Activated naive CD4-positive, alpha-beta T cell treated with Interleukin-2 at 50 U/mL for 16 hours (primary cell): ENCODE measurements at regions not wholly inside any gene's neighbourhood (a gene's known extent, or its start where the extent isn't known, plus 50 kb on each side); places are given as distances from the start of the nearest gene placed in this dataset.

Experiments used
- DNase-seq: peaks from one replicate; pipeline ENCODE4 v3.0.0-alpha.2; 2020

DNA sequence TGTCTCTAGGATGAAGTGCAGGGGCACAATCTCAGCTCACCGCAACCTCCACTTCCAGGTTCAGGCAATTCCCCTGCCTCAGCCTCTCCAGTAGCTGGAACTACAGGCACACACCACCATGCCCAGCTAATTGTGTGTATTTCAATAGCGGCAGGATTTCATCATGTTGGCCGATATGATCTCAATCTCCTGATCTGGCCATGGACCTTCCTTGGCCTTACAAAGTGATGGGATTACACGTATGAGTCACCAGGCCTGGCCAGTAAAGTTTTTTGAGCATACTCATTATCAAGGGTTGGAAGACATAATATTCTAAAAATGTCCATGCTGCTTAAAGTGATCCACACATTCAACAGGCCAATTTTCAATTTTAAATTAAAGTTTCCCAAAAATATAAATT is 914.4 kb upstream of the TSPY4 start:
- no peak for DNase-seq

GRCh38 chrY:8426433-8426832 is 910.8 kb upstream of the TSPY4 start:
- DNase-seq = no peak

- no peak for DNase-seq
Measured at GRCh38 chrY:8437510-8437909, 899.8 kb upstream of the TSPY4 start.

DNA sequence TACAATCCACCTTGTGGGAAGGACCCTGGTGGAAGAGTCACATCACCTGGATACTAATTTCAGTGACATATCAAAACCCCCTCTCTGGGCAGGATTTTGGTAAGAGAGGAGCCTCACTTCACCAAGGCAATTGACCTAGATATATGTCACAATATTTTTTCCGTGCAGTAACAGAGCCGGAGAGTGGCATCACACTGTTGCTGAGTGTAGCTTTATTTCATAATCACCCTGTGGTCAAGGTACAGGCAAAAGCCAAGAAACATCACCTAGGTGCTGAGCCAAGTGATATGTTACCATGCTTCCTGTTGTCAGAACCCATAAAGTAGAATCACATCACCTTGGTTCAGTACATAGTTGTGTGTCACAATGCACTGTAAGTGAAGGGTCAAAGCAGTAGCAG is 895.2 kb upstream of the TSPY4 start:
- DNase-seq = no peak

GRCh38 chrY:8452963-8453362 is 884.3 kb upstream of the TSPY4 start:
- no peak for DNase-seq

DNA sequence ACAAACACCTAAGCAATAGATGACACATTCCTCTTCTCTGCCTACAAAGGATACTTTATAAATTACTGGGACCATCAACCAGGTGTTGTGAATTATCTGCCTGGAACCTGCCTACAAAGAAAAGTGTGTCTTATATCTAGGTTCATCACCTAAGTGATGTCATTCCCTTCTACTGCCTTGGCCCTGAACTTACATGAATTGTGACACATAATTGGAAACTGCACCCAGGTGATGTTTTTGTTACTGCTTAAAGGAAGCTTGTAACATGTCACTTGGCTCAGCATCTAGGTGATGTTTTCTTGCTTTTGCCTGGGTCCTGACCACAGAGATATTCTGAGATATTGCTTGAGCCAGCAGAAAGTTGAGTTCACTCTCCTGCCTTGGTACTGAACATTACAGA is 870.5 kb upstream of the TSPY4 start:
- no peak for DNase-seq

GRCh38 chrY:8470249-8470648 is 867.0 kb upstream of the TSPY4 start:
- DNase-seq = no peak

GRCh38 chrY:8479141-8479540 is 858.1 kb upstream of the TSPY4 start:
- no peak for DNase-seq

- no peak for DNase-seq
Measured at GRCh38 chrY:8488955-8489354, 848.3 kb upstream of the TSPY4 start.

GRCh38 chrY:8489880-8490630 is 847.2 kb upstream of the TSPY4 start:
- DNase-seq = no peak

GRCh38 chrY:8494396-8494795 is 842.9 kb upstream of the TSPY4 start:
- no peak for DNase-seq

DNA sequence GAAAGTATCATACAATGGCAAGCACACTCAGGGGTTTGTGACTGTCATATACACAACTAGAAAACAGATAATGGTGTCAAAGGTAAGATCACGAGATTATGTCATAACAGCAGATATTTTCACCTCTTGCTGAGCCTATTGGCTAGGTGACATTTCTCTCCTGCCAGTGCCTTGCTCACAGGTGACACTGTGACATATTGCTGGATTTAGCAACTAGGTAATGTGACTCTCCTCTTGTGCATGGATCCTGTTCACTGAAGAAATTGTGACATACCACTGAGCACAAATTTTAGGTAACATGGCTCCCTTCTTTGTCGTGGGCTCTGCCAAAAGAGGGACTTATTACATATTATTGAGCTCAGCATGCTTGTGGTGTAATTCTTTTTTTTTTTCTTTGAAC is 842.0 kb upstream of the TSPY4 start:
- no peak for DNase-seq

GRCh38 chrY:8500888-8501287 is 836.4 kb upstream of the TSPY4 start:
- DNase-seq = no peak

DNA sequence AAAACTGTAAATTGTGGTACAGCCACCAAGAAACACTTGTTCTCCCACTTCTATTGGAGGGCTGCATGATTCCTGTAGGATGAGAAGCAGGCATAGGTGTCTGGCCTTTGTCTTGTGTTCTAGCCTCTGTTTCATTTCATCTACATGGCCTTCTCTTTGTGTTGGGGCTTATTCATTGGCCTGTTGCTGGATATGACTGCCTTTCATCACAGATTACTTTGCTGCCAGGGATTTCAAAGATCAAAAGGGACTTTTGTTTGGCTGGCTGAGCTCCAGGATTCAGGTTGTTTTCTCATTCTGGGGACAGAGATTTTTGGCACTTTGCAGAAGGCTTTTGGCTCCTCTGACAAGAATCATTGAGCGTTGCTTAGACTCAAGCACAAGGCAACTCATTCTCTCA is 803.8 kb upstream of the TSPY4 start:
- no peak for DNase-seq

DNA sequence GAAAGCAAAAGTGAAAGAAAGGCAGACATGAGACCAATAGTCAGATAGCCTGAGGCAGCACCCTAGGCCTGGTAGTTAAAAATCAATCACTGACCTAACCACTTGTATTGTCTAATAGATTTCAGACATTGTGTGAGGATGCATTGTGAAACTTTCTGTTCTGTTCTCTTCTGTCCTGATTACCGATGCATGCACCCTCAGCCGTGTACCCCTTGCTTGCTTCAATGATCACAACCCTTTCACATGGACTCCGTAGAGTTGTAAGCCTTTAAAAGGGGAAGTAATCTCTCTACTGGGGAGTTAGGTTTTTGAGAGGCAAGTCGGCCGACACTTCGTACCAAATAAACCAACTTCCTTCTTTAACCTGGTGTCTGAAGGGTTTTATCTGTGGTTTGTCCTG is 801.6 kb upstream of the TSPY4 start:
- no peak for DNase-seq

DNA sequence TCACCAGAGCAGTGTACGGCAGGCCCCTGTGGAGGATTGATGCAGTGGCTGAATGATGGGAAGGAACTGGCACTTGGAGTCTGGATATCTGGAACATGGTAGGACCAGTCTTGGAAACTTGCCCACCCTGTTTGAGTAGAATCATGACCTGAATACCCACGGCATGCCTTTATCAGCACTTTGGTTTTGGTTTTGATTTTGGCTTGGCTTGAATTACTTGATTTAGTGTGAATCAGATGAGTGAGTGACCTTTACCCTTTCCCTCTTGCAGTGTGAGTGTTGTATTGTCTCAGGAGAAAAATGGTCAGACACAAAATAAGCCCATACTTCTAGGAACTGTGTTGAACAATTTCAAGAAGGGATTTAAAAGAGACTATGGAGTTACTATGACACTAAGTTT is 801.0 kb upstream of the TSPY4 start:
- DNase-seq = no peak

GRCh38 chrY:8541306-8541705 is 796.0 kb upstream of the TSPY4 start:
- DNase-seq = no peak

DNA sequence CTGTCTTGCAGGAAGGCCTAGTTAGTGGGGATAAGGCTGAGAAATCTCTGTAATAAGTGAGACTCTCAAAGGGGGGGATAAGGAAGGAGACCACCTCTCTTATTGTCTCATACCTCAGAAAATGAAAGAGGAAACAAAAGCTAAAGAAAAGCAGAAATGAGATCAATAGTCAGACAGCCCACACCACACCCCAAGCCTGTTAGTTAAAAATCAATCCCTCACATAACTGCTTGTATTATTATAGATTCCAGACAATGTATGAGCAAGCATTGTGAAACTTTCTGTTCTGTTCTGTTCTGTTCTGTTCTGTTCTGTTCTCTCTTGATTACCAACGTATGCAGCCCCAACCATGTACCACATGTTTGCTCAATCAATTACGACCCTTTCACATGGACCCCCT is 792.5 kb upstream of the TSPY4 start:
- DNase-seq = no peak

GRCh38 chrY:8547931-8548330 is 789.3 kb upstream of the TSPY4 start:
- no peak for DNase-seq

DNA sequence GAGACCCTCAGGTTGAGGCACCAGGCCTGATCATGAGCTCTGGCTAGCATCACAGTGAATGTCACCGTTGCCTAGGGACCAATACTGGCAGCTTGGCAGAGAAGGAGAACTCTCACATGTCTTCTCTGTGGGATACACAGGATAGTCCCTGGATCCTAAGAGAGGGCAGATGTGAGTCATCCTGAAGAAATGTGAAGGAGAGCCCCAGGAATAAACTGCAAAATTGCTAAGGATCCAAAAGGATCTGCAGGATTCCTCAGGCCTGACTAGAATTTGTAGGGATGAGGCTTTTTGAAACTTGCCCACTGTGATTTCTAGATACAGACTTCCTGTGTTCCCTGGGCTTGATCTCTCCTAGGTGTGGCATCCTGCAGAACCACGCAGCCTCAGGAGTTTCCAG is 785.9 kb upstream of the TSPY4 start:
- no peak for DNase-seq

GRCh38 chrY:8552168-8552805 is 785.0 kb upstream of the TSPY4 start:
- DNase-seq = no peak

DNA sequence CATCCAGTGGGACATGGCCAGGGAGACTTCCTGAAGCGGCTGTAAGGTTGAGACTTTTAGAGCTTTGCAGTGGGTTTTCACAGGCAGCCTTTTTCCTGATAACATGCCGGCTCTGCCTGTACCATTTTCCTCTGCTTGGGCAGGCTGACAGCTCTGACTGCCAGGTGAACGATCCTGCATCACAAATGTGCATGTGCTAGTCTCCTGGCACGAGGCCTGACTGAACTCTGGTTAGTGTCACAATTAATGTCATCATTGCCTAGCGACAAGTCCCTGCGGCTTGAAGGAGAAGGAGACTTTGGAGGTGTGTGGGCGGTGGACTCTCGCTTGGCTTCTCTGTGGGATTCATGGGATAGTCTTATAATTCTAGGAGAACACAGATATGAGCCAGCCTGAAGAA is 783.6 kb upstream of the TSPY4 start:
- no peak for DNase-seq

DNA sequence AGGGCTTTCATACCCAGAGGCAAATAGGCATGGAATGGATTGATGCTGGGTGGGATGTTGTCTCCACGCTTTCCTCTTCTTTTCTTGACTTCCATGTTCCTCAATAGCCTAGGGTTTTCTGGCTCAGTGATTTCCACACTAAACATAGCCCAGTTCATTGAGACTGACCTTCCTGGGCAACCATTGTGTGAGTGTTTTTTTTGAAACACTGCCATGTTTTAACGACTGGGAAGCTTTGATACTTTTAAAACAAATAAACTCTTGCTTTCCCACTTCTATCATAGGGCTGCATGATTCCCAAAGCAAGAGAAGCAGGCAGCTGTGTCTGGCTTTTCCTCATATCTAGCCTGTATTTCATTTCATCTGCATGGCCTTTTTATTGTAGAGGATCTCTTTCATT is 775.9 kb upstream of the TSPY4 start:
- no peak for DNase-seq

- DNase-seq = no peak
Measured at GRCh38 chrY:8562456-8563090, 774.7 kb upstream of the TSPY4 start.

- no peak for DNase-seq
Measured at GRCh38 chrY:8564421-8564820, 772.8 kb upstream of the TSPY4 start.
